HCT116 (cell line): ENCODE measurements at regions not wholly inside any gene's neighbourhood (a gene's known extent, or its start where the extent isn't known, plus 50 kb on each side); places are given as distances from the start of the nearest gene placed in this dataset.

Experiments used
- ATAC-seq: fragments of 200-7000 bp; cut with Tn5 transposase; 2 replicates; pipeline ENCODE4 v1.9.1; 2020; ENCODE audit warnings: mild to moderate bottlenecking, moderate library complexity
- BruUV-seq: library from RNA; stranded (reverse); fragments of 400-500 nt; replicated peaks from 2 replicates; lab custom pipeline; 2021; lab: Mats Ljungman, UMichigan
- CTCF ChIA-PET: fragments of 300-600 bp; sonication (Branson Sonifier 250); formaldehyde crosslinking; loops from one replicate; lab custom pipeline; 2021; ENCODE audit warnings: antibody characterized with exemption; lab: Charles Lee
- POLR2A ChIA-PET: fragments of 300-600, 350-600 bp; sonication (Branson Sonifier 250); formaldehyde crosslinking; loops from one replicate; lab custom pipeline; 2021; ENCODE audit warnings: antibody characterized with exemption; lab: Charles Lee
- RAD21 ChIA-PET, 2 experiments: fragments of 300-600 bp; sonication (Branson Sonifier 250); formaldehyde crosslinking; loops; one replicate each; lab custom pipeline; 2023; ENCODE audit warnings: low total read pairs in 2 of 2; ENCODE audit not compliant: uncharacterized antibody in 2 of 2, unreplicated experiment in 2 of 2, low non-redundant PET in 1 of 2; lab: Charles Lee
- DNase-seq: peaks from one replicate; pipeline ENCODE4 v3.0.0-alpha.2; 2010; ENCODE audit warnings: low read depth, low spot score
- H2AFZ ChIP-seq: fragments of 200-600 bp; shearing (Covaris generic), sonication (generic); 2 replicates; pipeline ENCODE4 v1.6.1; 2017; ENCODE audit warnings: low read depth, mixed run types, mixed read lengths, antibody characterized with exemption, low read length; ENCODE audit not compliant: poor library complexity, severe bottlenecking
- H3K27ac ChIP-seq: 2 replicates; pipeline ENCODE4 v1.5.1; 2012; ENCODE audit warnings: low read depth, low read length
- H3K27me3 ChIP-seq: fragments of 200-600 bp; sonication (generic); 2 replicates; pipeline ENCODE4 v1.6.1; 2016; ENCODE audit warnings: mixed run types, low read length, mixed read lengths; ENCODE audit not compliant: insufficient read depth
- H3K36me3 ChIP-seq, 2 experiments: fragments of 200-500 bp in 1 of 2; fragments of 200-600 bp in 1 of 2; sonication (Bioruptor generic) in 1 of 2; sonication (generic) in 1 of 2; 2 replicates each; pipeline versions ENCODE4 v1.5.1 to v1.6.1; 2014 to 2016; ENCODE audit warnings: low read length in 2 of 2, inconsistent platforms in 1 of 2, mixed read lengths in 1 of 2, mixed run types in 1 of 2; ENCODE audit not compliant: insufficient read depth in 2 of 2, control insufficient read depth in 1 of 2
- H3K4me1 ChIP-seq, 2 experiments: fragments of 200-600 bp in 1 of 2; sonication (generic) in 1 of 2; 2 replicates each; pipeline versions ENCODE4 v1.5.1 to v1.6.1; 2012 to 2017; ENCODE audit warnings: low read length in 2 of 2, inconsistent platforms in 1 of 2, mild to moderate bottlenecking in 1 of 2, mixed read lengths in 1 of 2, mixed run types in 1 of 2, moderate library complexity in 1 of 2; ENCODE audit not compliant: insufficient read depth in 2 of 2, control insufficient read depth in 1 of 2
- H3K4me2 ChIP-seq: fragments of 200-600 bp; sonication (generic); 2 replicates; pipeline ENCODE4 v1.6.1; 2017; ENCODE audit warnings: mixed run types, low read length, mixed read lengths
- H3K4me3 ChIP-seq, 2 experiments: fragments of 200-600 bp in 1 of 2; sonication (generic) in 1 of 2; replicated peaks in 1 of 2; 2 replicates each; pipeline ENCODE4 v1.5.1; 2011 to 2016; ENCODE audit warnings: low read length in 2 of 2, control low read depth in 1 of 2, low read depth in 1 of 2, mild to moderate bottlenecking in 1 of 2, mixed read lengths in 1 of 2, mixed run types in 1 of 2
- H3K79me2 ChIP-seq: fragments of 200-600 bp; sonication (generic); 2 replicates; pipeline ENCODE4 v1.6.1; 2017; ENCODE audit warnings: mild to moderate bottlenecking, mixed run types, low read length, moderate library complexity, mixed read lengths; ENCODE audit not compliant: insufficient read depth
- H3K9ac ChIP-seq: fragments of 200-600 bp; sonication (generic); 2 replicates; pipeline ENCODE4 v1.6.1; 2016; ENCODE audit warnings: low read length, mixed read lengths
- H3K9me2 ChIP-seq: fragments of 200-600 bp; sonication (generic), shearing (Covaris generic); 2 replicates; pipeline ENCODE4 v1.6.1; 2017; ENCODE audit warnings: mixed run types, mild to moderate bottlenecking, moderate library complexity; ENCODE audit not compliant: insufficient read depth
- H3K9me3 ChIP-seq, 2 experiments: fragments of 200-500 bp in 1 of 2; fragments of 200-600 bp in 1 of 2; sonication (Bioruptor generic) in 1 of 2; sonication (generic) in 1 of 2; 2 replicates each; pipeline ENCODE4 v1.6.1; 2014 to 2017; ENCODE audit warnings: low read length in 2 of 2, mixed read lengths in 2 of 2, inconsistent platforms in 1 of 2, low read depth in 1 of 2, mild to moderate bottlenecking in 1 of 2, mixed run types in 1 of 2, moderate library complexity in 1 of 2; ENCODE audit not compliant: control insufficient read depth in 1 of 2, insufficient read depth in 1 of 2
- H4K20me1 ChIP-seq: fragments of 200-600 bp; sonication (generic), shearing (Covaris generic); 2 replicates; pipeline ENCODE4 v1.6.1; 2017; ENCODE audit warnings: mixed run types, mild to moderate bottlenecking, moderate library complexity; ENCODE audit not compliant: insufficient read depth
- CEBPB ChIP-seq: IDR thresholded peaks from 2 replicates; pipeline ENCODE4 v1.6.1; 2012; ENCODE audit warnings: low read depth
- ELF1 ChIP-seq: IDR thresholded peaks from 2 replicates; pipeline ENCODE4 v1.6.1; 2012; ENCODE audit warnings: low read depth, borderline replicate concordance
- EZH2phosphoT487 ChIP-seq: fragments of 200-600 bp; IDR thresholded peaks from 2 replicates; pipeline ENCODE4 v1.6.1; 2018; ENCODE audit warnings: antibody characterized with exemption, borderline replicate concordance
- RAD21 ChIP-seq: IDR thresholded peaks from 2 replicates; pipeline ENCODE4 v1.6.1; 2012; ENCODE audit warnings: low read depth, mild to moderate bottlenecking
- SIN3A ChIP-seq: IDR thresholded peaks from 2 replicates; pipeline ENCODE4 v1.6.1; 2012; ENCODE audit warnings: low read depth
- SRF ChIP-seq: IDR thresholded peaks from 2 replicates; pipeline ENCODE4 v1.6.1; 2012; ENCODE audit warnings: low read depth
- intact Hi-C: fragments of 100-400 bp; cut with micrococcal nuclease; formaldehyde crosslinking; loops from 2 replicates; pipeline ENCODE4 v1.10.0; 2022

DNA sequence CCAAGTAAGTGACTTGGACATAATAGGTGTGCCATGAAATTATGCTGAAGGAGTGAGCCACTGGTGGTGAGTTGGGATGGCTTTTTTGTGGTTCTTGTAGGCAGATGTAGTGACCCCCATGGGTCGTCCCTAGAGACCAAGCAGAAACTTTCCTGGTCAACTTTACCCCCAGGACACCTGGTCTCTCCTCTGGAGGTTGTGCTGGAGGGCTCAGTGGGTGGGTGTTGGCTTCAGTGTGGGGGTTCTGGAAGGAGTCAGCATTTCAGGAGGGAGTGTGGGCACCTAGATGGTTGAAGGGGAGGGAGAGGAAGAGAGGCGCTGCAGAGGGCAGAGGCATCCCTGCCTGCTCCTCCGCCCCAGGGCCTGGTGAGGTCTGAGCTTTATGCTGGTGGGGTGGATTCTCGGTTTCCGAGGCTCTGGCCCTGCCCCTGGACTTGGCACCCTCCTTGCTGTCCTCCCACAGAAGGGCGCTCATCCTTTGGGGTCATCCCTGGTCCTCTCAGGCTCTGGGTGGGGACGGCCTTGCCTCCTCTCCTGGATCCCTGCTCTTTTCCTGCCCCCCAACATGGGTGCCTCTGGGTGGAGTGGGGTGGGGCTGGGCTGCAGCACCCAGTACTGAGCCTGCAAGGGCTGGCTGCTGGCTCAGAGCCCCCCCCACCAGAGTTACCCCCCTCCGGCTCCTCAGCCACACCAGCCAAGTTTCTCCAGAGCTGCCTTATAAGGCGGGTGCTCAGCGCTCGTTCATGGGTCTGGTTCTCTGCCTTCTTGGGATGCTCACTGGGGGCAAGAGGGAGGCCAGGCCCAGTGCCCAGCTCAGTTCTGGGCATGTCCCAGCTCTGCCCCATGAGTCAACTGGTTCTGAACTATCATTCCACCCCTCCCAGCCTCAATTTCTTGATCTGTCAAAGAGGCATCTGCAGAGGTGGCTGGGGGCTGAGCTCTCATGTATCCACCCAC, 266.8 kb downstream of the SEC14L1 start:
- intact Hi-C loops, result no loop called here
- no peak for DNase-seq
- H3K4me1 ChIP-seq, result peaks cover 0 to 30% of the 10 kb centered on the region in 2 experiments; a peak in 2 of 4 replicates
- POLR2A ChIA-PET, result no interaction called here
- BruUV-seq, result no TSS peak
- CTCF ChIA-PET, result interaction anchor here (1.2 kb wide), 1 partner anchor 76 kb away, joined by 3 read pairs; no protein-coding TSS in a partner anchor
- H3K36me3 ChIP-seq, result no peaks in the 10 kb centered on the region
- no peaks in the 10 kb centered on the region for H3K9me2 ChIP-seq
- H4K20me1 ChIP-seq, result no peaks in the 10 kb centered on the region; the same call in 1 of the 2 replicates
- no peak overlapping the region for H3K4me2 ChIP-seq
- RAD21 ChIA-PET, result no interaction called here
- H3K9me3 ChIP-seq, result no peaks in the 10 kb centered on the region
- no peak overlapping the region for H3K4me3 ChIP-seq
- H3K27me3 ChIP-seq, result no peaks in the 10 kb centered on the region
- no peak overlapping the region for H2AFZ ChIP-seq
- H3K79me2 ChIP-seq, result peaks cover 87% of the 10 kb centered on the region
- H3K9ac ChIP-seq, result no peak overlapping the region
- no peak for TF ChIP-seq CEBPB
- no peak for TF ChIP-seq EZH2phosphoT487
- TF ChIP-seq, all 23 proteins: peak for 0
- no peak overlapping the region for H3K27ac ChIP-seq
- no peak for ATAC-seq

DNA sequence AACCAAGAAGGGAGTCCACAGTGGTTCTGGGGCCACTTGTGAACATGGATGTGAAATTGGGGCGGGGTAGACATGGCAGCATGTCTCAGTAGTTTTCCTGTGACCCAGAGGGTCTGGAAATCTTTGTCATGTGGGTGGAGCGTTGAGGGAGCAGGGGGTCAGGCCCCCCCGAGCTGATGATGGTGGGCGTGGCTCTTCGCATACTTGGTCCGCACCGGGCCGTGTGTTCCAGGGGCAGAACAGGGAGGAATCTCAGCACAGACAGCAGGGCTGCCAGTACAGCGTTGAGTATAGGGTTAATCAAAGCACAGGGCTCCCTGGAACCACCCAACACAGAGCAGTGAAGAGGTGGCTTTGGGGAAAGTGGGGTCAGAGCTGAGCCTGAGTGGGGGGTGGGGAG, 267.5 kb downstream of the SEC14L1 start:
- DNase-seq, result no peak
- Histone ChIP-seq H3K4me2 (no peak overlapping the region), H3K36me3 (no peaks in the 10 kb centered on the region), H3K4me3 (no peak overlapping the region), H2AFZ (no peak overlapping the region), H3K27me3 (no peaks in the 10 kb centered on the region), H3K9me3 (no peaks in the 10 kb centered on the region), H4K20me1 (no peaks in the 10 kb centered on the region; the same call in 1 of the 2 replicates), H3K4me1 (peaks cover 0 to 37% of the 10 kb centered on the region in 2 experiments; a peak in 2 of 4 replicates), H3K9ac (no peak overlapping the region), H3K9me2 (no peaks in the 10 kb centered on the region), H3K79me2 (peaks cover 87% of the 10 kb centered on the region), H3K27ac (no peak overlapping the region)
- ChIA-PET POLR2A (no interaction called here), RAD21 (no interaction called here), CTCF (no interaction called here)
- no TSS peak for BruUV-seq
- intact Hi-C loops, result no loop called here
- ATAC-seq, result no peak
- no peak for TF ChIP-seq ELF1
- TF ChIP-seq SIN3A, result no peak
- no peak for TF ChIP-seq SRF
- TF ChIP-seq RAD21, result no peak
